Ishikawa (cell line): ENCODE measurements at regions not wholly inside any gene's neighbourhood (a gene's known extent, or its start where the extent isn't known, plus 50 kb on each side); places are given as distances from the start of the nearest gene placed in this dataset.

Source experiments
- CREB1 ChIP-seq: IDR thresholded peaks from 2 replicates; pipeline ENCODE4 v1.6.1; 2012; ENCODE audit warnings: low read depth
- EP300 ChIP-seq: IDR thresholded peaks from 2 replicates; pipeline ENCODE4 v1.6.1; 2012; ENCODE audit warnings: borderline replicate concordance
- FOXM1 ChIP-seq: IDR thresholded peaks from 2 replicates; pipeline ENCODE4 v1.6.1; 2012; ENCODE audit warnings: low read depth, borderline replicate concordance
- RAD21 ChIP-seq: IDR thresholded peaks from 2 replicates; pipeline ENCODE4 v1.6.1; 2012; ENCODE audit warnings: low read depth
- TAF1 ChIP-seq: IDR thresholded peaks from 2 replicates; pipeline ENCODE4 v1.6.1; 2012; ENCODE audit warnings: low read depth, mild to moderate bottlenecking
- TCF12 ChIP-seq: IDR thresholded peaks from 2 replicates; pipeline ENCODE4 v1.6.1; 2012; ENCODE audit warnings: low read depth
- YY1 ChIP-seq: IDR thresholded peaks from 2 replicates; pipeline ENCODE4 v1.6.1; 2012; ENCODE audit warnings: low read depth
- ZBTB7A ChIP-seq: IDR thresholded peaks from 2 replicates; pipeline ENCODE4 v1.6.1; 2012; ENCODE audit warnings: low read depth
- TF ChIP-seq, protein P1 (sequence below): IDR thresholded peaks from 2 replicates; pipeline ENCODE4 v1.6.1; 2012
- TF ChIP-seq, protein P2 (sequence below): IDR thresholded peaks from 2 replicates; pipeline ENCODE4 v1.6.1; 2012; ENCODE audit warnings: low read depth, mild to moderate bottlenecking

DNA sequence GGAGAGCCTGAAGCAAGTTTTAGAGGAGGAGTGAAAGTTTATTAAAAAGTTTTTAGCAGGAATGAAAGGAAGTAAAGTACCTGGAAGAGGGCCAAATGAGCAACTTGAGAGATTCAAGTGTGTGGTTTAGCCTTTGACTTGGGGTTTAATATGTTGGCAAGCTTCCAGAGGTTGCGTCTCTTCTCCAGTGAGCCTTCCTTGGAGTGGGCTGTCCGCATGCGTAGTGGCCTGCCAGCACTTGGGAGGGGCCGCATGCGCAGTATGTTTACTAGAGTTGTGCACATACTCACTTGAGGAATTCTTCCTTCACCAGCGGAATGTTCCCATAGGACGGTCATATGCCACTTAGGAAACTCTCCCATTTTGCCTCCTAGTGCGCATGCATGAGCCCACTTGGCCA, 235.2 kb downstream of the ALDH8A1 start:
- no peak for TF ChIP-seq RAD21
- TF ChIP-seq, protein P1, sequence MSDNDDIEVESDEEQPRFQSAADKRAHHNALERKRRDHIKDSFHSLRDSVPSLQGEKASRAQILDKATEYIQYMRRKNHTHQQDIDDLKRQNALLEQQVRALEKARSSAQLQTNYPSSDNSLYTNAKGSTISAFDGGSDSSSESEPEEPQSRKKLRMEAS, result no peak
- no peak for TF ChIP-seq EP300
- no peak for TF ChIP-seq FOXM1
- TF ChIP-seq TCF12, result no peak
- TF ChIP-seq YY1, result no peak
- TF ChIP-seq TAF1, result no peak
- no peak for TF ChIP-seq ZBTB7A
- TF ChIP-seq, protein P2, sequence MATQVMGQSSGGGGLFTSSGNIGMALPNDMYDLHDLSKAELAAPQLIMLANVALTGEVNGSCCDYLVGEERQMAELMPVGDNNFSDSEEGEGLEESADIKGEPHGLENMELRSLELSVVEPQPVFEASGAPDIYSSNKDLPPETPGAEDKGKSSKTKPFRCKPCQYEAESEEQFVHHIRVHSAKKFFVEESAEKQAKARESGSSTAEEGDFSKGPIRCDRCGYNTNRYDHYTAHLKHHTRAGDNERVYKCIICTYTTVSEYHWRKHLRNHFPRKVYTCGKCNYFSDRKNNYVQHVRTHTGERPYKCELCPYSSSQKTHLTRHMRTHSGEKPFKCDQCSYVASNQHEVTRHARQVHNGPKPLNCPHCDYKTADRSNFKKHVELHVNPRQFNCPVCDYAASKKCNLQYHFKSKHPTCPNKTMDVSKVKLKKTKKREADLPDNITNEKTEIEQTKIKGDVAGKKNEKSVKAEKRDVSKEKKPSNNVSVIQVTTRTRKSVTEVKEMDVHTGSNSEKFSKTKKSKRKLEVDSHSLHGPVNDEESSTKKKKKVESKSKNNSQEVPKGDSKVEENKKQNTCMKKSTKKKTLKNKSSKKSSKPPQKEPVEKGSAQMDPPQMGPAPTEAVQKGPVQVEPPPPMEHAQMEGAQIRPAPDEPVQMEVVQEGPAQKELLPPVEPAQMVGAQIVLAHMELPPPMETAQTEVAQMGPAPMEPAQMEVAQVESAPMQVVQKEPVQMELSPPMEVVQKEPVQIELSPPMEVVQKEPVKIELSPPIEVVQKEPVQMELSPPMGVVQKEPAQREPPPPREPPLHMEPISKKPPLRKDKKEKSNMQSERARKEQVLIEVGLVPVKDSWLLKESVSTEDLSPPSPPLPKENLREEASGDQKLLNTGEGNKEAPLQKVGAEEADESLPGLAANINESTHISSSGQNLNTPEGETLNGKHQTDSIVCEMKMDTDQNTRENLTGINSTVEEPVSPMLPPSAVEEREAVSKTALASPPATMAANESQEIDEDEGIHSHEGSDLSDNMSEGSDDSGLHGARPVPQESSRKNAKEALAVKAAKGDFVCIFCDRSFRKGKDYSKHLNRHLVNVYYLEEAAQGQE, result no peak
- TF ChIP-seq CREB1, result no peak
